NCI-H774 (cell line): ENCODE measurements at regions not wholly inside any gene's neighbourhood (a gene's known extent, or its start where the extent isn't known, plus 50 kb on each side); places are given as distances from the start of the nearest gene placed in this dataset.
"Not testable (repeated sequence)": the region's sequence is repeated elsewhere in the genome, so short reads cannot be mapped to it uniquely, and the experiment has no call there.

Experiments used
- DNase-seq: peaks from one replicate; lab custom pipeline; 2025; lab: John Stamatoyannopoulos, UW

GRCh38 chr5:27810458-27810857 lies 772.1 kb upstream of the CDH9 start:
- no peak for DNase-seq

- no peak for DNase-seq
Measured at GRCh38 chr5:27797220-27797619, 758.8 kb upstream of the CDH9 start.

- DNase-seq = no peak
Measured at GRCh38 chr5:27788184-27788583, 749.8 kb upstream of the CDH9 start.

- no peak for DNase-seq
Measured at GRCh38 chr5:27784317-27784716, 745.9 kb upstream of the CDH9 start.

- DNase-seq = no peak
Measured at GRCh38 chr5:27778121-27778520, 739.7 kb upstream of the CDH9 start.

GRCh38 chr5:27773636-27774035 lies 735.2 kb upstream of the CDH9 start:
- DNase-seq = no peak

GRCh38 chr5:27773166-27773565 lies 734.8 kb upstream of the CDH9 start:
- DNase-seq = no peak

- DNase-seq = no peak
Measured at GRCh38 chr5:27769748-27770402, 731.5 kb upstream of the CDH9 start.

GRCh38 chr5:27748847-27749246 lies 710.5 kb upstream of the CDH9 start:
- DNase-seq = no peak

GRCh38 chr5:27743383-27743979 lies 705.1 kb upstream of the CDH9 start:
- not testable (repeated sequence) for DNase-seq

GRCh38 chr5:27742805-27743204 lies 704.4 kb upstream of the CDH9 start:
- no peak for DNase-seq

- no peak for DNase-seq
Measured at GRCh38 chr5:27734838-27735237, 696.5 kb upstream of the CDH9 start.

GRCh38 chr5:27733237-27733636 lies 694.9 kb upstream of the CDH9 start:
- no peak for DNase-seq

- DNase-seq = no peak
Measured at GRCh38 chr5:27727254-27727653, 688.9 kb upstream of the CDH9 start.

- no peak for DNase-seq
Measured at GRCh38 chr5:27722337-27722736, 684.0 kb upstream of the CDH9 start.

GRCh38 chr5:27708534-27708933 lies 670.1 kb upstream of the CDH9 start:
- DNase-seq = no peak

- DNase-seq = no peak
Measured at GRCh38 chr5:27706832-27707231, 668.4 kb upstream of the CDH9 start.

GRCh38 chr5:27705661-27706060 lies 667.3 kb upstream of the CDH9 start:
- no peak for DNase-seq

- no peak for DNase-seq
Measured at GRCh38 chr5:27701931-27702903, 663.8 kb upstream of the CDH9 start.

GRCh38 chr5:27700526-27700925 lies 662.1 kb upstream of the CDH9 start:
- no peak for DNase-seq

GRCh38 chr5:27682600-27682999 lies 644.2 kb upstream of the CDH9 start:
- DNase-seq = no peak

- DNase-seq = no peak
Measured at GRCh38 chr5:27652505-27652904, 614.1 kb upstream of the CDH9 start.
